Activated B cell treated with CpG ODN at 0.5 μM for 24 hours (primary cell): ENCODE measurements at regions not wholly inside any gene's neighbourhood (a gene's known extent, or its start where the extent isn't known, plus 50 kb on each side); places are given as distances from the start of the nearest gene placed in this dataset.

Experiments
- ATAC-seq: fragments of 200-7000 bp; cut with Tn5 transposase; one replicate; pipeline ENCODE4 v1.10.0; 2021; ENCODE audit warnings: low read depth, mild to moderate bottlenecking, moderate library complexity
- CTCF ChIA-PET: fragments of 350-600 bp; sonication (Branson Sonifier 250); formaldehyde crosslinking; loops from one replicate; lab custom pipeline; 2021; ENCODE audit warnings: antibody characterized with exemption; lab: Charles Lee
- POLR2A ChIA-PET: fragments of 350-600 bp; sonication (Branson Sonifier 250); formaldehyde crosslinking; loops from one replicate; lab custom pipeline; 2021; ENCODE audit warnings: antibody characterized with exemption; lab: Charles Lee
- DNase-seq: peaks from one replicate; pipeline ENCODE4 v3.0.0; 2022
- H3K27ac Mint-ChIP-seq: one replicate; pipeline ENCODE4 v1.8.0; 2020; ENCODE audit warnings: mixed read lengths
- H3K27me3 Mint-ChIP-seq: one replicate; pipeline ENCODE4 v1.8.0; 2021; ENCODE audit warnings: mixed read lengths
- H3K36me3 Mint-ChIP-seq: one replicate; pipeline ENCODE4 v1.8.0; 2021; ENCODE audit warnings: low read depth, mixed read lengths
- H3K4me1 Mint-ChIP-seq: one replicate; pipeline ENCODE4 v1.8.0; 2021; ENCODE audit warnings: mixed read lengths
- H3K4me3 Mint-ChIP-seq: one replicate; pipeline ENCODE4 v1.8.0; 2020; ENCODE audit warnings: mild to moderate bottlenecking, mixed read lengths
- H3K9me3 Mint-ChIP-seq: one replicate; pipeline ENCODE4 v1.8.0; 2020; ENCODE audit warnings: mixed read lengths
- CTCF ChIP-seq: fragments of 200-600 bp; IDR thresholded peaks from one replicate; pipeline ENCODE4 v1.8.0; 2022; ENCODE audit warnings: antibody characterized with exemption, mild to moderate bottlenecking
- intact Hi-C: fragments of 100-400 bp; cut with micrococcal nuclease; formaldehyde crosslinking; loops from one replicate; pipeline ENCODE4 v1.15.1; 2024

GRCh38 chr20:58142843-58143185 is 85.6 kb downstream of the ANKRD60 start:
- Mint-ChIP-seq H3K4me1 (no peaks in the 10 kb centered on the region), H3K4me3 (no peak overlapping the region), H3K27me3 (peaks cover 41% of the 10 kb centered on the region), H3K36me3 (no peaks in the 10 kb centered on the region), H3K9me3 (peaks cover 6% of the 10 kb centered on the region), H3K27ac (no peak overlapping the region)
- no peak for TF ChIP-seq CTCF
- no peak for DNase-seq
- ChIA-PET CTCF (no interaction called here), POLR2A (no interaction called here)
- ATAC-seq = no peak
- intact Hi-C loops = no loop called here

GRCh38 chr20:58141971-58142842 is 86.2 kb downstream of the ANKRD60 start:
- no peak for DNase-seq
- ATAC-seq = no peak
- Mint-ChIP-seq H3K9me3 (peaks cover 2% of the 10 kb centered on the region), H3K27ac (no peak overlapping the region), H3K4me1 (no peaks in the 10 kb centered on the region), H3K36me3 (no peaks in the 10 kb centered on the region), H3K4me3 (no peak overlapping the region), H3K27me3 (peaks cover 43% of the 10 kb centered on the region)
- TF ChIP-seq CTCF = no peak
- CTCF ChIA-PET = no interaction called here
- intact Hi-C loops = no loop called here
- POLR2A ChIA-PET = no interaction called here

GRCh38 chr20:58141496-58141895 is 87.0 kb downstream of the ANKRD60 start:
- ChIA-PET CTCF (no interaction called here), POLR2A (no interaction called here)
- DNase-seq (no peak), ATAC-seq (no peak)
- Mint-ChIP-seq H3K27ac (no peak overlapping the region), H3K27me3 (peaks cover 48% of the 10 kb centered on the region), H3K4me3 (no peak overlapping the region), H3K9me3 (peaks cover under 1% of the 10 kb centered on the region), H3K4me1 (no peaks in the 10 kb centered on the region), H3K36me3 (no peaks in the 10 kb centered on the region)
- intact Hi-C loops = no loop called here
- no peak for TF ChIP-seq CTCF

- no peak for TF ChIP-seq CTCF
- no peaks in the 10 kb centered on the region for H3K4me1 Mint-ChIP-seq
- POLR2A ChIA-PET = no interaction called here
- no peaks in the 10 kb centered on the region for H3K36me3 Mint-ChIP-seq
- H3K9me3 Mint-ChIP-seq = no peaks in the 10 kb centered on the region
- H3K27me3 Mint-ChIP-seq = peaks cover 50% of the 10 kb centered on the region
- no peak overlapping the region for H3K27ac Mint-ChIP-seq
- DNase-seq (no peak), ATAC-seq (no peak)
- CTCF ChIA-PET = no interaction called here
- intact Hi-C loops = no loop called here
- no peak overlapping the region for H3K4me3 Mint-ChIP-seq
Measured at GRCh38 chr20:58140787-58141425, 87.5 kb downstream of the ANKRD60 start.
